NCI-H1092 treated with DMSO at 0.1 percent for 48 hours (cell line): ENCODE measurements at regions not wholly inside any gene's neighbourhood (a gene's known extent, or its start where the extent isn't known, plus 50 kb on each side); places are given as distances from the start of the nearest gene placed in this dataset.
"Not testable (repeated sequence)": the region's sequence is repeated elsewhere in the genome, so short reads cannot be mapped to it uniquely, and the experiment has no call there.

ENCODE experiments used
- DNase-seq: peaks from one replicate; lab custom pipeline; 2025; lab: John Stamatoyannopoulos, UW

GRCh38 chr2:153307223-153307622 lies 171.3 kb downstream of the RPRM start:
- DNase-seq, result no peak

GRCh38 chr2:153299809-153300208 lies 178.8 kb downstream of the RPRM start:
- no peak for DNase-seq

GRCh38 chr2:153299217-153299616 lies 179.3 kb downstream of the RPRM start:
- DNase-seq, result no peak

- no peak for DNase-seq
These were observed 184.3 kb downstream of the RPRM start for GRCh38 chr2:153294199-153294786.

GRCh38 chr2:153291718-153292117 lies 186.8 kb downstream of the RPRM start:
- DNase-seq, result no peak

- no peak for DNase-seq
These were observed 191.3 kb downstream of the RPRM start for GRCh38 chr2:153287109-153287801.

GRCh38 chr2:153268941-153269461 lies 209.6 kb downstream of the RPRM start:
- no peak for DNase-seq

- DNase-seq, result not testable (repeated sequence)
These were observed 221.7 kb downstream of the RPRM start for GRCh38 chr2:153256876-153257275.

GRCh38 chr2:153246636-153247035 lies 231.9 kb downstream of the RPRM start:
- not testable (repeated sequence) for DNase-seq

- DNase-seq, result no peak
These were observed 243.0 kb downstream of the RPRM start for GRCh38 chr2:153235516-153235915.

GRCh38 chr2:153232464-153232863 lies 246.1 kb downstream of the RPRM start:
- DNase-seq, result no peak

GRCh38 chr2:153230977-153231376 lies 247.6 kb downstream of the RPRM start:
- peak; percentile 28 for DNase-seq

GRCh38 chr2:153228904-153229303 lies 249.7 kb downstream of the RPRM start:
- DNase-seq, result no peak

- no peak for DNase-seq
These were observed 250.6 kb downstream of the RPRM start for GRCh38 chr2:153227981-153228380.

GRCh38 chr2:153222231-153223165 lies 256.1 kb downstream of the RPRM start:
- no peak for DNase-seq

- no peak for DNase-seq
These were observed 257.1 kb downstream of the RPRM start for GRCh38 chr2:153221506-153221905.

- DNase-seq, result no peak
These were observed 257.5 kb downstream of the RPRM start for GRCh38 chr2:153221087-153221486.

GRCh38 chr2:153218851-153219250 lies 259.7 kb downstream of the RPRM start:
- DNase-seq, result no peak

- DNase-seq, result no peak
These were observed 264.2 kb downstream of the RPRM start for GRCh38 chr2:153214337-153214736.

- no peak for DNase-seq
These were observed 265.5 kb downstream of the RPRM start for GRCh38 chr2:153213022-153213421.

- no peak for DNase-seq
These were observed 280.9 kb downstream of the RPRM start for GRCh38 chr2:153197402-153198386.
